GM06990 (cell line): ENCODE measurements at regions not wholly inside any gene's neighbourhood (a gene's known extent, or its start where the extent isn't known, plus 50 kb on each side); places are given as distances from the start of the nearest gene placed in this dataset.

Source experiments
- DNase-seq: peaks from one replicate; pipeline ENCODE4 v3.0.0-alpha.2; 2011; ENCODE audit not compliant: insufficient read length; ENCODE audit errors: extremely low read depth
- H3K27me3 ChIP-seq: replicated peaks from 2 replicates; pipeline ENCODE4 v1.6.0; 2011; ENCODE audit warnings: low read length; ENCODE audit not compliant: control insufficient read depth, insufficient read depth
- H3K36me3 ChIP-seq: 2 replicates; pipeline ENCODE4 v1.5.1; 2011; ENCODE audit warnings: low read length; ENCODE audit not compliant: control insufficient read depth, insufficient read depth
- H3K4me3 ChIP-seq: replicated peaks from 2 replicates; pipeline ENCODE4 v1.5.1; 2011; ENCODE audit warnings: low read depth, mild to moderate bottlenecking, control low read depth, low read length
- TF ChIP-seq, protein P1 (sequence below): IDR thresholded peaks from 2 replicates; pipeline ENCODE4 v1.5.1; 2011; ENCODE audit warnings: low read length, control low read depth, mild to moderate bottlenecking, inconsistent platforms; ENCODE audit not compliant: insufficient read depth, poor library complexity, severe bottlenecking

DNA sequence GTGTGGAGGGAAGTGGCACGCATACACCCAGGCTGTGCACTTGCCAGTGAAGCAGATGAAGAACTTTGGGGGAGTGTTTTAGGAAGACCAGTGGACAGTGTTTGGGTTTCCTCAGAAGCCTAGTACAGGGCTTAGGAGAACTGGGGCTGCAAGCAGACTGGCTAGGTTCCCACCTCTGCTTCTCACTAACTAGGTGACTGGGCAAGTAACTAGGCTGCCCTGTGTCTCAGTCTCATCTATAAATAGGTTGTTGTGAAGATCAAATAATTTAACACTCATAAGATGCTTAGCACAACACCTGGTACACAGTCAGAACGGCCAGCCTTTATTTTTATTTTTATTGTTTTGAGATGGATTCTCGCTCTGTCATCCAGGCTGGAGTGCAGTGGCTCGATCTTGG, 312.1 kb downstream of the CDH26 start:
- H3K27me3 ChIP-seq = no peaks in the 10 kb centered on the region
- DNase-seq = no peak
- H3K36me3 ChIP-seq = no peaks in the 10 kb centered on the region
- H3K4me3 ChIP-seq = no peak overlapping the region
- TF ChIP-seq, protein P1, sequence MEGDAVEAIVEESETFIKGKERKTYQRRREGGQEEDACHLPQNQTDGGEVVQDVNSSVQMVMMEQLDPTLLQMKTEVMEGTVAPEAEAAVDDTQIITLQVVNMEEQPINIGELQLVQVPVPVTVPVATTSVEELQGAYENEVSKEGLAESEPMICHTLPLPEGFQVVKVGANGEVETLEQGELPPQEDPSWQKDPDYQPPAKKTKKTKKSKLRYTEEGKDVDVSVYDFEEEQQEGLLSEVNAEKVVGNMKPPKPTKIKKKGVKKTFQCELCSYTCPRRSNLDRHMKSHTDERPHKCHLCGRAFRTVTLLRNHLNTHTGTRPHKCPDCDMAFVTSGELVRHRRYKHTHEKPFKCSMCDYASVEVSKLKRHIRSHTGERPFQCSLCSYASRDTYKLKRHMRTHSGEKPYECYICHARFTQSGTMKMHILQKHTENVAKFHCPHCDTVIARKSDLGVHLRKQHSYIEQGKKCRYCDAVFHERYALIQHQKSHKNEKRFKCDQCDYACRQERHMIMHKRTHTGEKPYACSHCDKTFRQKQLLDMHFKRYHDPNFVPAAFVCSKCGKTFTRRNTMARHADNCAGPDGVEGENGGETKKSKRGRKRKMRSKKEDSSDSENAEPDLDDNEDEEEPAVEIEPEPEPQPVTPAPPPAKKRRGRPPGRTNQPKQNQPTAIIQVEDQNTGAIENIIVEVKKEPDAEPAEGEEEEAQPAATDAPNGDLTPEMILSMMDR = no peak

GRCh38 chr20:60271597-60271996, 313.4 kb downstream of the CDH26 start:
- DNase-seq = no peak

DNA sequence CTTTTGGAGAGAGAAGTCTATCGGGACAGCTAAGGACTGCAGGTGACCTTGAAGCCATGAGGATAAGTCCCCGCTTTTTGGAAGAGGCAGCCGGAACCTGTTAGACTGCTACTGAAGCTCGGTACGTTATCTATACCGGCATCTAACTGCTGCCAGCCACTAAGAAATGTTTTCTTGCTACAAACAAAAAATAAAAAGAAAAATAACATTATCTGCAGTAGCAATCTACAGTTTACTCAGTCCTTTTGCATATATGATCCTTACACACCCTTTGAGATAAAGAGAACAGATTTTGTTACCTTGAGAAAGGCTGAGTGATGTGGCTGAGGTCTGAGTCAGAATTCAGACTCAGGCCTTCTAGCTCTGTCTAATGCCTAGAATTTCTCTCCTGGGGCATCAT, 314.6 kb downstream of the CDH26 start:
- TF ChIP-seq, protein P1 = no peak
- DNase-seq = no peak
- Histone ChIP-seq H3K36me3 (no peaks in the 10 kb centered on the region), H3K27me3 (no peaks in the 10 kb centered on the region), H3K4me3 (no peak overlapping the region)

More at GRCh38 chr20:60271597-60271996, 313.4 kb downstream of the CDH26 start:
- no peak overlapping the region for H3K4me3 ChIP-seq
- H3K36me3 ChIP-seq = no peaks in the 10 kb centered on the region
- TF ChIP-seq, protein P1 = no peak
- H3K27me3 ChIP-seq = no peaks in the 10 kb centered on the region

GRCh38 chr20:60274717-60275116, 316.5 kb downstream of the CDH26 start:
- TF ChIP-seq, protein P1 = no peak
- no peaks in the 10 kb centered on the region for H3K27me3 ChIP-seq
- no peak for DNase-seq
- H3K4me3 ChIP-seq = no peak overlapping the region
- no peaks in the 10 kb centered on the region for H3K36me3 ChIP-seq

DNA sequence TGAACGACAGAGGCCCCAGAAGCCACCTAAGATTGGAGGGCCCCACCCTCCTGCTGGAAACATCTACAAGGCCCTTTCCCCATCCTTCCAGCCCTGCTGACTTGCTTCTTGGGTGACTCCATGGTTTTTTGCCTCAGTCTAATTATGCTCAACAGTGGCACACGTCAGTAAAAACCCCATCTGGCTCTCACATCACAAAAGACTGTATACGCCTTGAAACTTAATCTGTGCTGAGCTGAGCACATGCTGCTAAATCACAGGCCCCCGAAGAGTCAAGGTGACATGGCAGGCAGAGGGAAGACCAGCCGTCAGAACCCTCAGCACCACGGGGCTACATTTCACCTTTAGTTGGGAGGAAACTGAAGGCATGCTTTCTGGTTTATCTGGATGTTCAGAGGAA, 323.1 kb downstream of the CDH26 start:
- Histone ChIP-seq H3K27me3 (no peaks in the 10 kb centered on the region), H3K4me3 (no peak overlapping the region), H3K36me3 (no peaks in the 10 kb centered on the region)
- TF ChIP-seq, protein P1 = no peak
- DNase-seq = no peak

DNA sequence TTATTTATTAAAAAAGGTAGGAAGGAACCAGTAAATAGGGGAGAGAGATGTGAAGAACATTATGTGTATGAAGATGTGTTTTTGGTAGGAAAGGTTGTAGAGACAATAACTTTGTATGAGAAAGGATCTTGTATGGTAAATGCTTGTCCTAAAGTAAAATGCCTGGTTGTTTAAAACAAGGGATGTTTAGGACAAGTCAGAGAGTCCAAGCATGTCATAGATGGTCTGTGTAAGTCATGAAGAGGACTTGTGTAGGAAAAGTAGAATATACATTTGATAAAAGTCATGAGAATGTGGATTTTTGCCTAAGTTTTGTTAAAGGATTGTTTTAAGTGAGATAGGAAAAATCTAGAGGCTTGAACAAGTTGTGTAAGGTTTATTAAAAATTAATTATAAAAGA, 325.1 kb downstream of the CDH26 start:
- TF ChIP-seq, protein P1 = no peak
- DNase-seq = no peak
- H3K36me3 ChIP-seq = no peaks in the 10 kb centered on the region

More for the DNA sequence above, 325.1 kb downstream of the CDH26 start:
- no peaks in the 10 kb centered on the region for H3K27me3 ChIP-seq
- H3K4me3 ChIP-seq = no peak overlapping the region
